PC-3 (cell line): ENCODE measurements at regions not wholly inside any gene's neighbourhood (a gene's known extent, or its start where the extent isn't known, plus 50 kb on each side); places are given as distances from the start of the nearest gene placed in this dataset.

Experiments used
- EZH2 ChIP-seq: fragments of 300-600 bp; sonication (generic); IDR thresholded peaks from one replicate; pipeline ENCODE4 v1.6.1; 2017; ENCODE audit warnings: antibody characterized with exemption, mild to moderate bottlenecking, low read length; ENCODE audit not compliant: unreplicated experiment
- TF ChIP-seq, protein P1 (sequence below): fragments of 300-600 bp; sonication (generic); conservative IDR thresholded peaks from 2 replicates; pipeline ENCODE4 v1.5.1; 2017; ENCODE audit warnings: antibody characterized with exemption, low read depth, mild to moderate bottlenecking, low read length

DNA sequence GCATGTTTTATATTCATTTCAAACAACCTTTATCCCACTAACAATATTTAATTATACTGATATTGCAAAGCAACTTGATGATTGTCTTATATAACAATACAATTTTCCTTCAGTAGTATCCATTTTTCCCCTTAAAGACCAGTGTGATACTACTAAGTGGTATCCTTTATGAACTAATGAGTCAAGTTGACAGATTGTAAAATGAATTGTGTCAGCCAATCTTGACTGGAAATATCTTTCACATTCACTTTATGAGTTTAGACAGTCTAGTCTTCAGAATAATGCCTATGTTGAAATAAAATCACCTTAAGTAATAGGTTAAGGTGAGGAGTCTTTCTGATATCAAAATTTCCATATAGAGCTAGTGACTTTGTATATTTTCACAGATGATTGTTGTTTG lies 950.0 kb upstream of the CELF2 start:
- TF ChIP-seq, protein P1, sequence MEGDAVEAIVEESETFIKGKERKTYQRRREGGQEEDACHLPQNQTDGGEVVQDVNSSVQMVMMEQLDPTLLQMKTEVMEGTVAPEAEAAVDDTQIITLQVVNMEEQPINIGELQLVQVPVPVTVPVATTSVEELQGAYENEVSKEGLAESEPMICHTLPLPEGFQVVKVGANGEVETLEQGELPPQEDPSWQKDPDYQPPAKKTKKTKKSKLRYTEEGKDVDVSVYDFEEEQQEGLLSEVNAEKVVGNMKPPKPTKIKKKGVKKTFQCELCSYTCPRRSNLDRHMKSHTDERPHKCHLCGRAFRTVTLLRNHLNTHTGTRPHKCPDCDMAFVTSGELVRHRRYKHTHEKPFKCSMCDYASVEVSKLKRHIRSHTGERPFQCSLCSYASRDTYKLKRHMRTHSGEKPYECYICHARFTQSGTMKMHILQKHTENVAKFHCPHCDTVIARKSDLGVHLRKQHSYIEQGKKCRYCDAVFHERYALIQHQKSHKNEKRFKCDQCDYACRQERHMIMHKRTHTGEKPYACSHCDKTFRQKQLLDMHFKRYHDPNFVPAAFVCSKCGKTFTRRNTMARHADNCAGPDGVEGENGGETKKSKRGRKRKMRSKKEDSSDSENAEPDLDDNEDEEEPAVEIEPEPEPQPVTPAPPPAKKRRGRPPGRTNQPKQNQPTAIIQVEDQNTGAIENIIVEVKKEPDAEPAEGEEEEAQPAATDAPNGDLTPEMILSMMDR = no peak
- no peak for TF ChIP-seq EZH2
